Stomach (tissue), 8 donors: ENCODE measurements at regions not wholly inside any gene's neighbourhood (a gene's known extent, or its start where the extent isn't known, plus 50 kb on each side); places are given as distances from the start of the nearest gene placed in this dataset.

ENCODE experiments used
- DNase-seq, 2 donors: peaks; one replicate each; pipeline versions ENCODE4 v3.0.0 to v3.0.0-alpha.2; 2013 to 2019
- H3K27ac ChIP-seq, 5 donors: fragments of 200-600 bp in 4 of 5; sonication (generic) in 4 of 5; one replicate each; pipeline ENCODE4 v1.5.1; 2013 to 2019; ENCODE audit warnings: mild to moderate bottlenecking in 1 of 5, moderate library complexity in 1 of 5
- H3K27me3 ChIP-seq, 3 donors: fragments of 200-600 bp; sonication (generic); one replicate each; pipeline ENCODE4 v1.5.1; 2017 to 2019; ENCODE audit warnings: mixed run types in 1 of 3
- H3K36me3 ChIP-seq, 4 donors: fragments of 200-600 bp; sonication (generic); 1 replicate in 3 of 4; 2 replicates in 1 of 4; pipeline ENCODE4 v1.5.1; 2016 to 2019
- H3K4me1 ChIP-seq, 4 donors: fragments of 200-600 bp; sonication (generic); one replicate each; pipeline ENCODE4 v1.5.1; 2016 to 2019
- H3K4me3 ChIP-seq, 4 donors: fragments of 200-600 bp; sonication (generic) in 3 of 4; one replicate each; pipeline ENCODE4 v1.5.1; 2016 to 2019; ENCODE audit warnings: mild to moderate bottlenecking in 1 of 4
- H3K9me3 ChIP-seq, 4 donors: fragments of 200-600 bp; sonication (generic); one replicate each; pipeline ENCODE4 v1.5.1; 2016 to 2019
- EP300 ChIP-seq: sonication (generic); formaldehyde crosslinking; IDR thresholded peaks from one replicate; pipeline ENCODE4 v1.6.1; 2017; ENCODE audit warnings: antibody characterized with exemption
- POLR2A ChIP-seq, 4 donors: fragments of 450-650 bp; IDR thresholded peaks; one replicate each; pipeline ENCODE4 v1.6.1; 2016; ENCODE audit warnings: antibody characterized with exemption in 4 of 4, control low read depth in 2 of 4, mild to moderate bottlenecking in 1 of 4, moderate library complexity in 1 of 4
- POLR2AphosphoS5 ChIP-seq, 3 donors: sonication (generic); formaldehyde crosslinking; IDR thresholded peaks; one replicate each; pipeline ENCODE4 v1.6.1; 2016; ENCODE audit warnings: antibody characterized with exemption in 3 of 3
- WGBS, 5 donors: extraction: QIAGEN DNeasy Blood & Tissue Kit in 3 of 5; methylation state at CpG; one replicate each; pipeline versions ENCODE4 v1.1.5 to v1.1.7; 2013 to 2018; 5-methylcytosine and 5-hydroxymethylcytosine counted together
- intact Hi-C: fragments of 100-400 bp; cut with DNase I; formaldehyde crosslinking; loops from one replicate; pipeline ENCODE4 v1.15.1; 2023; ENCODE audit warnings: low total_unique reads
- TF ChIP-seq, protein P1 (sequence below), 7 experiments: fragments of 450-650 bp in 4 of 7; fragments of 200-600 bp in 3 of 7; sonication (generic) in 3 of 7; IDR thresholded peaks; one replicate each; pipeline ENCODE4 v1.5.1; 2016 to 2019; ENCODE audit warnings: antibody characterized with exemption in 7 of 7, control low read depth in 2 of 7, mild to moderate bottlenecking in 1 of 7
- donor health status: healthy with polysubstance abuse.
- donor health status: Bipolar disorder and iron deficiency.
- donor health status: healthy.

DNA sequence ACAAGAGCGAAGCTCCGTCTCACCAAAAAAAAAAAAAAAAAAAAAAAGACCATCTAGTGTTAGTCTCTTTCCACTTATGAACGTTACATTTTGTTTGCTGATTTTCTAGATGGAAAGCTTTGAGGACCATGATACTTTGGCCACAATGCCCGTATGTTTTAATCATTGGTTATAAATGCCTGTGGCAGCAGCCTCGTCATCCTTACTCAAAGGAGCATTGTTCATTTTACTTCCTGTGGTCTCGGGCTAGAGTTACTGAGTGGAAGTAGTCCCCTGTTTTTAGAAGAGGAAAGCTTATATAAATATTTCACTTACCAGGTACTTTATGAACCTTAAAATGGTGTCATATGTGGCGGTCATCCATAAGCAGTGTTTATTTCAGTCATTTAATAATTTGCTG, 359.9 kb downstream of the AEBP2 start:
- TF ChIP-seq, protein P1, sequence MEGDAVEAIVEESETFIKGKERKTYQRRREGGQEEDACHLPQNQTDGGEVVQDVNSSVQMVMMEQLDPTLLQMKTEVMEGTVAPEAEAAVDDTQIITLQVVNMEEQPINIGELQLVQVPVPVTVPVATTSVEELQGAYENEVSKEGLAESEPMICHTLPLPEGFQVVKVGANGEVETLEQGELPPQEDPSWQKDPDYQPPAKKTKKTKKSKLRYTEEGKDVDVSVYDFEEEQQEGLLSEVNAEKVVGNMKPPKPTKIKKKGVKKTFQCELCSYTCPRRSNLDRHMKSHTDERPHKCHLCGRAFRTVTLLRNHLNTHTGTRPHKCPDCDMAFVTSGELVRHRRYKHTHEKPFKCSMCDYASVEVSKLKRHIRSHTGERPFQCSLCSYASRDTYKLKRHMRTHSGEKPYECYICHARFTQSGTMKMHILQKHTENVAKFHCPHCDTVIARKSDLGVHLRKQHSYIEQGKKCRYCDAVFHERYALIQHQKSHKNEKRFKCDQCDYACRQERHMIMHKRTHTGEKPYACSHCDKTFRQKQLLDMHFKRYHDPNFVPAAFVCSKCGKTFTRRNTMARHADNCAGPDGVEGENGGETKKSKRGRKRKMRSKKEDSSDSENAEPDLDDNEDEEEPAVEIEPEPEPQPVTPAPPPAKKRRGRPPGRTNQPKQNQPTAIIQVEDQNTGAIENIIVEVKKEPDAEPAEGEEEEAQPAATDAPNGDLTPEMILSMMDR (IDR thresholded peaks at IDR 0.05), result no peak
- TF ChIP-seq POLR2AphosphoS5 (IDR thresholded peaks at IDR 0.05) (no peak), EP300 (no peak), POLR2A (IDR thresholded peaks at IDR 0.05) (no peak)
- no peak for DNase-seq
- intact Hi-C loops, result no loop called here
- H3K4me3 ChIP-seq, result no peak overlapping the region
- H3K4me1 ChIP-seq, result peaks cover 0 to 15% (median 9%) of the 10 kb centered on the region in 4 donors
- H3K9me3 ChIP-seq, result no peaks in the 10 kb centered on the region
- WGBS, 5 donors, result 79 to 84% (median 82%) methylated on average over 7 of the region's 7 CpGs
- no peaks in the 10 kb centered on the region for H3K27me3 ChIP-seq
- no peak overlapping the region for H3K27ac ChIP-seq
- H3K36me3 ChIP-seq, result no peaks in the 10 kb centered on the region

DNA sequence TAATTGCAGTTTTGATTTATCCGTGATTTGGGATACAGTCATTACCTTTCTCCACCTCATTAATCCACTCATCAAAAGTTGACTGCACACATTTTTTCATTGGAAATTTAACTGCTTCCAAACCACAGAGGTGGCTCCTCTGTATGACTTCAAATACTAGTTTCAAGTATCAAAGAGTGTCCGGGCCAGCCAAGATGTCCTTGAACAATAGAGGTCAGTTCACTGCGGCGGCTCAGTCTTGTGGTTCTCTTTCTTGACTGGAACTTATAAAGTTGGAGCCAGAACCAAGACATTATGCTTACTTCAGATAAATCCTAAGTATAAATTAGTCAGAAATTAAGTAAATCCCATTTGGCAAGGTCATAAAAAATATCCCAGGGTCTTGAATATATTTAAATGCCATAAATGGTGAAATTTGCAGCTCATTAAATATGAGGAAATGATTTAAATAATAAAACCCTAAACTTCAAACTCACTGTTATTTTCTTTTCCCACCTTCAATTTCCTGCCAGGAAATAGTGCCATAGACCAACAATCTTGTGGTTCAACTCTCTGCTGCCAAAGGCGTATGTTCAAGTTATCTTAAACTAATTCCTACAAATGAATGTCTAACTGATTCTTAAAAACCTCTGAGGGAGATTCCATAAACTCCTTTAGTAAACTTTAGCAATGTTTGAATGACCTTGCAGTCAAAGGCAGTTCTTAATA, 360.8 kb downstream of the AEBP2 start:
- Histone ChIP-seq H3K27ac (peak overlapping the region in 1 of 5 donors; percentile 17), H3K9me3 (no peaks in the 10 kb centered on the region), H3K27me3 (no peaks in the 10 kb centered on the region), H3K4me1 (peaks cover 0 to 15% (median 9%) of the 10 kb centered on the region in 4 donors), H3K4me3 (no peak overlapping the region), H3K36me3 (no peaks in the 10 kb centered on the region)
- 24 to 51% (median 32%) methylated on average over 5 of the region's 5 CpGs for WGBS, 5 donors
- no peak for DNase-seq
- intact Hi-C loops, result no loop called here
- TF ChIP-seq EP300 (no peak), POLR2A (IDR thresholded peaks at IDR 0.05) (no peak), POLR2AphosphoS5 (IDR thresholded peaks at IDR 0.05) (no peak)
- TF ChIP-seq, protein P1 (IDR thresholded peaks at IDR 0.05), result no peak

DNA sequence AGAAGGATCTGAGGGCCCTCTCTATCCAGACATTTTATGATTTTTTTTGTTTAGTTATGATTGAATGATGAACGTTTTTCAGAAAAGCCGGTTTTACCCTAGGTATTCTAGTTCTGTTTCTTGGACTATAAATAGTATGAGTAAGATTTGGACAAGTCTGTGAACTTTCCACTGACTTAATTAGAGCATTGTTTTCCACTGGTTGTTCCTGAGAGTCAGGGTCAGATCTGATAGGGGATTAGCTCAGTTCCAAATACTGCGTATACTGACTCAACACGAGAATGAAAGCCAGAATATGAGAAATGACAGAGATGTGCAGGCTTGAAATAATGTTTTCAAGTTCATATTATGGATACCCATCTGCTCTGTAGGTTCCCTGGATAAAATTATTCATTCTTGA, 361.6 kb downstream of the AEBP2 start:
- intact Hi-C loops, result no loop called here
- Histone ChIP-seq H3K4me3 (no peak overlapping the region), H3K27me3 (no peaks in the 10 kb centered on the region), H3K4me1 (peaks cover 0 to 15% (median 9%) of the 10 kb centered on the region in 4 donors), H3K27ac (no peak overlapping the region), H3K36me3 (no peaks in the 10 kb centered on the region), H3K9me3 (no peaks in the 10 kb centered on the region)
- WGBS, 5 donors, result 12 to 31% (median 20%) methylated on average over 4 of the region's 4 CpGs
- TF ChIP-seq EP300 (no peak), POLR2A (IDR thresholded peaks at IDR 0.05) (no peak), POLR2AphosphoS5 (IDR thresholded peaks at IDR 0.05) (no peak)
- TF ChIP-seq, protein P1 (IDR thresholded peaks at IDR 0.05), result no peak
- no peak for DNase-seq

DNA sequence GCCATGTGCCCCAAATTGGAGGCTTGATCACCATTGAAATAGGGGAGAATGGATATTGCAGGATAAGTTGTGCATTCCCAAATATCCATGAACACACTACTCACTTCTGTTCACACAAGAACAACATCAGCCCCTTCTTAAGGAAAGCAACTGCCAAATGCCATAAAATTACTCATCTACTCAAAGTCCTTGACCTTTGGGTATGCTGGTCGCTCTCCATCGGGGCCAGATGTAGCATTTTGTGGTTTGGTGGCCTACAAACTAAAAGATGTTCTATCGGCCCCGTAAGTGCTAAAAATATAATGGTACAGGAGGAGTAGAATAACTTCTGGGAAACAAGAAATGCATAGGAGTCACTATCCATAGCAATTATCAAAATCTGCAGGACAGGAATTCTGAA, 362.6 kb downstream of the AEBP2 start:
- no peaks in the 10 kb centered on the region for H3K9me3 ChIP-seq
- DNase-seq, result no peak
- TF ChIP-seq EP300 (no peak), POLR2AphosphoS5 (IDR thresholded peaks at IDR 0.05) (no peak), POLR2A (IDR thresholded peaks at IDR 0.05) (no peak)
- TF ChIP-seq, protein P1 (IDR thresholded peaks at IDR 0.05), result no peak
- intact Hi-C loops, result no loop called here
- 71 to 89% (median 84%) methylated on average over 4 of the region's 4 CpGs for WGBS, 5 donors
- no peaks in the 10 kb centered on the region for H3K27me3 ChIP-seq
- H3K36me3 ChIP-seq, result no peaks in the 10 kb centered on the region
- H3K4me3 ChIP-seq, result no peak overlapping the region
- H3K4me1 ChIP-seq, result peaks cover 0 to 15% (median 9%) of the 10 kb centered on the region in 4 donors
- no peak overlapping the region for H3K27ac ChIP-seq
